T-helper 2 cell treated with Interferon-gamma antibody and Interleukin-4, amounts not matched to agents 100 ng/mL and 5 ng/mL, for 36 hours (primary cell): ENCODE measurements at regions not wholly inside any gene's neighbourhood (a gene's known extent, or its start where the extent isn't known, plus 50 kb on each side); places are given as distances from the start of the nearest gene placed in this dataset.

Experiments used
- intact Hi-C: fragments of 100-400 bp; cut with micrococcal nuclease; formaldehyde crosslinking; loops from one replicate; pipeline ENCODE4 v1.15.1; 2023

DNA sequence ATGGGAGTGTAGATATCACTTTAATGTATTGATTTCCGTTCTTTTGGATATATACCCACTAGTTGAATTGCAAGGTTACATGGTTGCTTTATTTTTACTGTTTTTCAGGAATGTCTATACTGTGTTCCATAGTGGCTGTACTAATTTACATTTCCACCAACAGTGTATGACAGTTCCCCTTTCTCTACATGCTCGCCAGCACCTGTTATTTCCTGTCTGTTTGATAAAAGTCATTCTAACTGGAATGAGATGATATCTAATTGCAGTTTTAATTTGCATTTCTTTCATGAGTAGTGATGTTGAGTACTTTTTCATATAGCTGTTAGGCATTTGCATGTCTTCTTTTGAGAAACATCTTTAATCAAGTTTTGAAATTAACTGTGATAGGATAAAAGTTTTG is 818.6 kb downstream of the SLITRK6 start:
- intact Hi-C loops: no loop called here

GRCh38 chr13:84978851-84979250 is 820.4 kb downstream of the SLITRK6 start:
- intact Hi-C loops: no loop called here

DNA sequence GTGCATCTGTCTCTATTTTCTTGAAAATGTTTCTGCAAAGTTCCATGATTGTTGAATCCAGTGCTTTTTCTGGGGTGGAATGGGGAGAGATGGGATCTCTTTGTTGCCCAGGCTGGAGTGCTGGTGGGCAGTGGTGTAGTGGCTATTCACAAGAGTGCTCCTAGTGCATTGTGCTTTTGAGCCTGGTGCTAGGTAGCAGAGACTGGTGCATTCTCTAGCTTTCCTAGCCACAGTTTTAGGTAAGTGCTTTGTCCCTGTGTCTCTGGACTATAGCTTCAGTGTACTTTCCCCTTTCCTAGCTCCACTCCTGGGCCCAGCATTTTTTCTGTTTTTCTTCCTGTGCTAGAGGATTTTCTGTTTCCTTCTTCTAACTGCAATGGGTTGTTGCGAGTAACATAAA is 825.6 kb downstream of the SLITRK6 start:
- intact Hi-C loops: no loop called here

GRCh38 chr13:84972907-84973306 is 826.3 kb downstream of the SLITRK6 start:
- intact Hi-C loops: no loop called here

DNA sequence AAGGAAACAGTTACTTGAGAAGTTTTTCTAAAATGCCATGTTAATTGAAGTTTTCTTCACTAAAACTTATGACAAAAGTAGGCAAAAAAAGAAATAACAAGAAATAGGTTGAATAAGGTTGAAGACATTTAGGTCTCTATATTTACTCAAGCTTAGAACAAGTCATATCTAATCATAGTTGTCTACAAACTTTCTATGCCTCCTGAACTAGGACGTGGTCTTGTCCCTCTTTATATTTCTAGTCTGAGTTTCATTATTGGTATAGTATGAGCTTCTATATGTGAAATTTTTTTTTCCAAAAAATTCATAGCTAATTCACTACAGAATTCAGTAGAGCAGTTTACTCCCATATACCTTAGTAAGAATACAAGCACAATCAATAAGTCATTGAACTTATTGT is 836.4 kb downstream of the SLITRK6 start:
- intact Hi-C loops: no loop called here

DNA sequence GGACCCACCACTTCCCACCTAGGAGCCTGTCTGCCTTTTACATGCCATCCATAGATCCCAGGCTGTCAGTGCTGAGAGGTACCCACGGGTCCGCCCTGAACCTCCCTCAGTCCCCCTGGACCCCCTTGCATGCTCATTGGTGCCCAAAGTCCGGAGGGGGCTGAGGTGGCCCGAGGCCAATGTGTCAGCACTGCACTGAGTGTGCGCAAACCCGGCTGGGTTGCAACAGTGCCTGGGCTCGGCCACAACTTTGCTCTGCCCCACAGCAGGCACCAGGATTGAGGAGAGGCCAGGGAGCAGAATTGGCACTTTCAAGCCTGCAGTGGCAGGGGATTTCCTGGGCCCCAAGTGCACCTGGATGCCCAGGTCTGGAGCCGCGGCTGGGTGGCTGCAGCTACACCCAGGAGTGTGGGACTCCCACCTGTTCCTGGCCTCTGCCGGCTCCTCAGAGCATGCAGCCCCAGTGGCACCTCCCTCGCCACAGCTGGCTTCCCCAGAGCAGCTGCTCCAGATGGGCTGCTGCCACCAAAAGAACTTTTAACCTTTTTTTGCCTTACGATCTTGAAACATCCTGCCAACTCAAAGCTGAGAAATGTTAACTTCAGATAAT is 837.0 kb downstream of the SLITRK6 start:
- intact Hi-C loops: no loop called here

DNA sequence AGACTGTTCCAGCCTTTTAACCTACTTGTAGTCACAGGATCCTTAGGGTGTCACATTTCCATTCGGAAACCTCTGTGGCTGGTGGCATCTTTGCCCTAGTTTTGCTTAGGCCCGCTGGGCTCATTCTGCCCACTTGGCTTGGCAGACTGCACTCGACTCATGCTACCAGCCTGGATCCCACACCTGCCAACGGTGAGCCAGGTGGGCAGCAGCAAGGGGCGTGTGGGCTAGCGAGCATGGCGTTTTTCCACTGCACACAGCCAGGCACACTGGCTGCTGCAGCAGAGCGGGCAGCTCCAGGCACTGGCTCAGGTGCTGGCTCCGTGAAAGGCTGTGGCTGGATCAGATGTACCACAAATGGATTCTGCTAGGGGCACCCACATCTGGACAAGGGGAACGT is 838.2 kb downstream of the SLITRK6 start:
- intact Hi-C loops: no loop called here

- intact Hi-C loops: no loop called here
Measured at GRCh38 chr13:84959818-84960217, 839.4 kb downstream of the SLITRK6 start.

DNA sequence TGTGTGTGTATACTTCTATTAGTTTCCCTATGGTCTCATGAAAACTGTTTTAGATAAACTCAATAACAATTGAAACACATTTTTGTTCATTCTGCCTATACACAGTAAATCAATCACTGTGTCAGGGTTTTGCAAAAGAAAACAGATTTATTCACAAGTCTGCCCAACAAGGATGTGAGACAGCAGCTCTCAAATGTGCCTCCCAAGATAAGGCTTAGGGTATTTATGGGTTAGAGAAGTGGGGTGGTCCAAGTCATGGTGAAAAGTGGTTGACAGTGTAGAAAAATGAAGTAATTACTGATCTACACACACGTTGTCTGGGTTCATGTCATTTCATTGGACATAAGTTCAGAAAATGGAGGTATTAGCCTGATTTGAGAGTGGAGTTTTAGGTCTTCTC is 844.6 kb downstream of the SLITRK6 start:
- intact Hi-C loops: no loop called here

- intact Hi-C loops: no loop called here
Measured at GRCh38 chr13:84951128-84951527, 848.1 kb downstream of the SLITRK6 start.

- intact Hi-C loops: no loop called here
Measured at GRCh38 chr13:84946192-84946591, 853.0 kb downstream of the SLITRK6 start.

DNA sequence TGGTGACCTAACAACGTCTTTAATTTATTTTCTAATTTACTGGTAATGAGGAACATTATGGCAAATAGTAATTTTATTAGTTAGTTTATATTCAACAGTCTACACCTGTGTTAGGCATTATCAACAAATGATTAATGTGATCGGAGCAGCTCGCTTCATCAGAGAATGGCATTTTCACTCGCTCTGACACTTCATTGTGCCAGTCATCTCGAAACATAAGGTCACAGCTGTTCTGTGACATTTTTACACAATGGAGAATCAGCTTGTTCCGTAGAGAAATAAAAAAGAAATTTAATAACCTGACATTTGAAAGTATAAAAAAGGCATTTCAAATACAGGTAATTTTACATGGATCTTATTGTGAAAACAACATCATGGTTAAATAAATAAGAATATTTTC is 858.4 kb downstream of the SLITRK6 start:
- intact Hi-C loops: no loop called here

GRCh38 chr13:84940167-84940566 is 859.1 kb downstream of the SLITRK6 start:
- intact Hi-C loops: no loop called here

GRCh38 chr13:84934911-84935310 is 864.3 kb downstream of the SLITRK6 start:
- intact Hi-C loops: no loop called here

GRCh38 chr13:84933797-84934196 is 865.4 kb downstream of the SLITRK6 start:
- intact Hi-C loops: no loop called here

DNA sequence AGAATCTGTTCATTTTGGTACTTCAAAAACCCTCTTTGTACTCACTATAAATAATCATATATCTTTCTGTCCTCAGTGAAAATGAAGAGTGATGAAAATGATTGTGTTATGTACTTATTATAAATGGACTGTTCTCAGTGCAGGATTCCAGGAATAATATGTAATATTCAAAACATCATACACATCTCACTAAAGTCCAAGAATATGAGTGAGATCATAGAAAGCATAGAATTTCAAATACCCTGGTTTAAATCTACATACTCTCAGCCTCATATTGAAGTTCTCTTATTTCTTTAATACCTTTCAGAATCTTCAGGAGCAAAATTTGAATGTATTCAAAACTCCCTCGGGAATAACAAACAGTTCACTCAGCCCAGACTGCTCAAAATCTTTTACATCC is 868.0 kb downstream of the SLITRK6 start:
- intact Hi-C loops: no loop called here

GRCh38 chr13:84927442-84928169 is 871.6 kb downstream of the SLITRK6 start:
- intact Hi-C loops: no loop called here

GRCh38 chr13:84925443-84925842 is 873.8 kb downstream of the SLITRK6 start:
- intact Hi-C loops: no loop called here

DNA sequence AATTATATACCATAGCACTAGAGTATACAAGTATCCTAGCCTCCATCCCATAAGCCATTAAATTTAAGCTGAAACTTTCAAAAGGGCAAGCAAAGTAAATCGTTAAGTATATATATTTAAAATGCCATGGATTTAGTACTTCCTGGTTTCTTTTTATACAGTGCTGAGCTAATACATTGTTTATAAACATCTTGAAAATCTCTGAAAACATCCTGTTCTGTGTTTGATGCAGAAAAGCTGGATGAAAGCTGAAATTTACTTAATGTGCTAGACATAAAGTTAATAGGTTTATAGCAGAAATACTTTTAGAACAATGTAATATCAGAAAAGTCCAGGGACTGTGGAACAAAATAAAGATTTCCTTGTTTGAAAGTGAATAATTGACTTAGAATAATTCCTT is 875.4 kb downstream of the SLITRK6 start:
- intact Hi-C loops: no loop called here

DNA sequence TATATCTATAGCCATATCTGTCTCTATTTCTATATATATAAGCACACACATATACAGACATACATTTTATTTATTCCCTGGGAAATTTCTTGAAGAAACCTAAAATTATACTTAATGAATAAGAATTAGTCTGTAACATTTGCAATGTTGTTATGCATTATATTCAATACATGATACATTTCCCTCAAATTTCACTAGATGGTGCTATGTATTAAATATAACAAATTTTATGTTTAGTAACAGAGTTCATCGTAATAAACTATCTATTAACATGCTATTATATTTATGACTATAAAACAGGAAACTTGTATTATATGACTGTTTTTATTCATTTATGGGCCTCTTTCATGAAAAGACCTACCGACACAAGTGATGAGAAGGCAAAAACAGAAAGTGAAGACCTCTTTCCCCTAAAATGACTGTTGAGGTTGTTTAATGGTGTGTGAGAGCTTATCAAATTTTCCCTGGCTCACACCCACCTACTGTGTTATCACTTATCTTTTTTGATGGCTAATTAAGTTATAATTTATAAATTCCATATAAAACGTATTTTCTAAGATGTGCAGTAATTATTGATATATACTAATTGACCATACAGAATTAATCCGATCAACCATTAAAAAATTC is 881.9 kb downstream of the SLITRK6 start:
- intact Hi-C loops: no loop called here

GRCh38 chr13:84912720-84913119 is 886.5 kb downstream of the SLITRK6 start:
- intact Hi-C loops: no loop called here

DNA sequence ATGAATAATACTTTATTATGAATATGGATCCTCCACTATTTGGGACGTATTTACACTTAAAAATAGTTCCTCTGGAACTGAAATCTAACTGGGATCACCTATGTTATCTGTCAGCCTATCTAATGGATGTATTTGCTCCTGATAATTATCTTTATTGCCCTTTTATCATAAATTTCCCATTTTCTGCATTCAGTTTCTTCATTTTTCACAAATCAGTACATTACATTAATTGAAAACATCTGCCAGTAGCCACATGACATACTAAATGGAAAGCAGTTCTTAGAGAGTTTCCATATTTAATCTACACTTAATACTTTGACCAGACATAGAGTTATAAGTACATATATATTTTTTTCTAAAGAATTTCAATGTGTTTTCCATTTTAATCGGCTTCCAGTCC is 888.8 kb downstream of the SLITRK6 start:
- intact Hi-C loops: no loop called here

DNA sequence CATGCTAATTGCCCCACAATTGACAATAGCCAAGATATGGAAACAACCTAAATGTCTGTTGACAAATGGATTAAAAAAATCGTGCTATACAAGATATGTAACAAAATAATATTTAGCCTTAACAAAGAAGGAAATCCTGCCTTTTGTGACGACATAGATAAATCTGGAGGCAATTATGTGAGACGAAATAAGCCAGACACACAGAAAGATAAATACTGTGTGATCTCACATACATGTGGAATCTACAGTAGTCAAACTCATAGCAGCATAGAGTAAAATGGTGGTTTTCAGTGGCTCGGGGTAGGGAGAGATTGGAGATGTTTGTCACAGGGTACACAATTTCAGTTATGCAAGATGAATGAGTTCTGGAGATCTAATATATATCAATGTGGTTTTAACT is 895.8 kb downstream of the SLITRK6 start:
- intact Hi-C loops: no loop called here
